Spleen (tissue), 7 donors: ENCODE measurements at regions not wholly inside any gene's neighbourhood (a gene's known extent, or its start where the extent isn't known, plus 50 kb on each side); places are given as distances from the start of the nearest gene placed in this dataset.

ENCODE experiments used
- POLR2A ChIP-seq, 3 donors: fragments of 450-650 bp; IDR thresholded peaks; one replicate each; pipeline ENCODE4 v1.5.1; 2017; ENCODE audit warnings: antibody characterized with exemption in 3 of 3, mild to moderate bottlenecking in 1 of 3
- TF ChIP-seq, protein P1 (sequence below), 11 experiments: fragments of 200-600 bp in 7 of 11; fragments of 450-650 bp in 4 of 11; sonication (generic) in 4 of 11; IDR thresholded peaks in 8 of 11; conservative IDR thresholded peaks in 3 of 11; 1 replicate in 7 of 11; 2 replicates in 4 of 11; pipeline versions ENCODE4 v1.4.0 to v1.8.0; 2016 to 2021; ENCODE audit warnings: antibody characterized with exemption in 11 of 11, inconsistent platforms in 4 of 11, mild to moderate bottlenecking in 1 of 11
- donor health status: DM: no; HTN: no; CAD: no; lungs with moderate emphysema.
- donor health status: DM: no; HTN: no; CAD: no.
- donor health status: DM: no; HTN: no; CAD: no.

DNA sequence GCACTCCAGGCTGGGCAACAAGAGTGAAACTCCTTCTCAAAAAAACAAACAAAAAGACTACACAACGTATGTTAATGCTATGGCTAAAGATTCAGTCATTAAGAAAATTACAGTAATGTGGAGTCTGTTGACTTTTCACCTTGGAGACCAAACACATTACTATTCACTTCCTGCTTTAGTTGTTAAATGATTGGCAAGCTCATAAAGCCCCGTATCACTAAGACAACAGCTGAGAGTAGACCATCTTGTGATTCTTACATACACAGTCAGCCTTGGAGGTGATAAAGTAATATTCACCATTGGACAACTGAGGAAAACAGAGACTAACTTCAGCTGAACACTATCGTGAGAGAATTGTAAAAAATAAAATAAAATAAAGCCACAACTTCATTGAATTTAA is 86.5 kb downstream of the KCTD12 start:
- TF ChIP-seq, protein P1, sequence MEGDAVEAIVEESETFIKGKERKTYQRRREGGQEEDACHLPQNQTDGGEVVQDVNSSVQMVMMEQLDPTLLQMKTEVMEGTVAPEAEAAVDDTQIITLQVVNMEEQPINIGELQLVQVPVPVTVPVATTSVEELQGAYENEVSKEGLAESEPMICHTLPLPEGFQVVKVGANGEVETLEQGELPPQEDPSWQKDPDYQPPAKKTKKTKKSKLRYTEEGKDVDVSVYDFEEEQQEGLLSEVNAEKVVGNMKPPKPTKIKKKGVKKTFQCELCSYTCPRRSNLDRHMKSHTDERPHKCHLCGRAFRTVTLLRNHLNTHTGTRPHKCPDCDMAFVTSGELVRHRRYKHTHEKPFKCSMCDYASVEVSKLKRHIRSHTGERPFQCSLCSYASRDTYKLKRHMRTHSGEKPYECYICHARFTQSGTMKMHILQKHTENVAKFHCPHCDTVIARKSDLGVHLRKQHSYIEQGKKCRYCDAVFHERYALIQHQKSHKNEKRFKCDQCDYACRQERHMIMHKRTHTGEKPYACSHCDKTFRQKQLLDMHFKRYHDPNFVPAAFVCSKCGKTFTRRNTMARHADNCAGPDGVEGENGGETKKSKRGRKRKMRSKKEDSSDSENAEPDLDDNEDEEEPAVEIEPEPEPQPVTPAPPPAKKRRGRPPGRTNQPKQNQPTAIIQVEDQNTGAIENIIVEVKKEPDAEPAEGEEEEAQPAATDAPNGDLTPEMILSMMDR (IDR thresholded peaks at IDR 0.05 in 8 of 11, conservative IDR thresholded peaks at IDR 0.05 in 3 of 11), result no peak
- TF ChIP-seq POLR2A (IDR thresholded peaks at IDR 0.05), result no peak
